Osteoblast (primary cell): ENCODE measurements at regions not wholly inside any gene's neighbourhood (a gene's known extent, or its start where the extent isn't known, plus 50 kb on each side); places are given as distances from the start of the nearest gene placed in this dataset.

Experiments
- DNase-seq: peaks from one replicate; pipeline ENCODE4 v3.0.0; 2011; ENCODE audit warnings: low spot score, mixed read lengths; ENCODE audit not compliant: insufficient read length; ENCODE audit errors: missing footprints
- H2AFZ ChIP-seq: 2 replicates; pipeline ENCODE4 v1.6.0; 2011; ENCODE audit warnings: mild to moderate bottlenecking, low read length
- H3K27ac ChIP-seq: 2 replicates; pipeline ENCODE4 v1.5.1; 2011; ENCODE audit warnings: mild to moderate bottlenecking, low read depth, low read length, moderate library complexity
- H3K27me3 ChIP-seq: 2 replicates; pipeline ENCODE4 v1.6.0; 2012; ENCODE audit warnings: mild to moderate bottlenecking, control low read depth, inconsistent platforms, low read length, moderate library complexity; ENCODE audit not compliant: insufficient read depth
- H3K36me3 ChIP-seq: 2 replicates; pipeline ENCODE4 v1.5.1; 2011; ENCODE audit warnings: mild to moderate bottlenecking, low read length, control low read depth, moderate library complexity; ENCODE audit not compliant: insufficient read depth
- H3K4me1 ChIP-seq: 2 replicates; pipeline ENCODE4 v1.5.1; 2011; ENCODE audit warnings: mild to moderate bottlenecking, low read length, control low read depth, moderate library complexity; ENCODE audit not compliant: insufficient read depth
- H3K4me2 ChIP-seq: 2 replicates; pipeline ENCODE4 v1.6.0; 2011; ENCODE audit warnings: mild to moderate bottlenecking, low read length; ENCODE audit not compliant: insufficient read depth
- H3K4me3 ChIP-seq: fragments of 200-600 bp; sonication (generic); 3 replicates; pipeline ENCODE4 v1.5.1; 2012; ENCODE audit warnings: mild to moderate bottlenecking, low read length, inconsistent platforms; ENCODE audit not compliant: insufficient read depth
- H3K79me2 ChIP-seq: 2 replicates; pipeline ENCODE4 v1.6.0; 2012; ENCODE audit warnings: mild to moderate bottlenecking, low read length, control low read depth, inconsistent platforms; ENCODE audit not compliant: insufficient read depth
- H3K9me3 ChIP-seq: 2 replicates; pipeline ENCODE4 v1.5.1; 2011; ENCODE audit warnings: low read depth, low read length, control low read depth
- H4K20me1 ChIP-seq: 2 replicates; pipeline ENCODE4 v1.6.0; 2012; ENCODE audit warnings: mild to moderate bottlenecking, low read length, control low read depth; ENCODE audit not compliant: insufficient read depth
- CTCF ChIP-seq: IDR thresholded peaks from 2 replicates; pipeline ENCODE4 v1.5.1; 2011; ENCODE audit warnings: mild to moderate bottlenecking, low read depth, low read length, moderate library complexity; ENCODE audit errors: extremely low read depth

- Histone ChIP-seq H3K27ac (no peak overlapping the region), H2AFZ (no peak overlapping the region), H3K4me1 (peaks cover 5% of the 10 kb centered on the region), H3K4me2 (no peak overlapping the region), H3K27me3 (no peaks in the 10 kb centered on the region), H3K4me3 (no peak overlapping the region), H3K79me2 (no peaks in the 10 kb centered on the region), H3K9me3 (no peaks in the 10 kb centered on the region), H4K20me1 (no peaks in the 10 kb centered on the region), H3K36me3 (no peaks in the 10 kb centered on the region)
- DNase-seq = no peak
- no peak for TF ChIP-seq CTCF
These were observed 413.6 kb upstream of the KCNH7 start for GRCh38 chr2:163252199-163252598.

- TF ChIP-seq CTCF = no peak
- Histone ChIP-seq H3K4me2 (no peak overlapping the region), H4K20me1 (no peaks in the 10 kb centered on the region), H3K4me1 (peaks cover 5% of the 10 kb centered on the region), H3K36me3 (no peaks in the 10 kb centered on the region), H3K27ac (no peak overlapping the region), H3K4me3 (no peak overlapping the region), H3K27me3 (no peaks in the 10 kb centered on the region), H3K9me3 (no peaks in the 10 kb centered on the region), H2AFZ (no peak overlapping the region), H3K79me2 (no peaks in the 10 kb centered on the region)
- DNase-seq = no peak
These were observed 410.0 kb upstream of the KCNH7 start for GRCh38 chr2:163248376-163249253.

- Histone ChIP-seq H3K79me2 (no peaks in the 10 kb centered on the region), H3K9me3 (no peaks in the 10 kb centered on the region), H3K27me3 (no peaks in the 10 kb centered on the region), H2AFZ (no peak overlapping the region), H3K27ac (no peak overlapping the region), H3K4me1 (peaks cover 5% of the 10 kb centered on the region), H3K4me2 (no peak overlapping the region), H3K36me3 (no peaks in the 10 kb centered on the region), H3K4me3 (no peak overlapping the region), H4K20me1 (no peaks in the 10 kb centered on the region)
- TF ChIP-seq CTCF = no peak
- no peak for DNase-seq
These were observed 409.3 kb upstream of the KCNH7 start for GRCh38 chr2:163247847-163248220.

GRCh38 chr2:163247156-163247846 lies 408.7 kb upstream of the KCNH7 start:
- no peak overlapping the region for H2AFZ ChIP-seq
- H3K9me3 ChIP-seq = no peaks in the 10 kb centered on the region
- TF ChIP-seq CTCF = no peak
- H3K27me3 ChIP-seq = no peaks in the 10 kb centered on the region
- H3K4me1 ChIP-seq = peaks cover 5% of the 10 kb centered on the region
- no peaks in the 10 kb centered on the region for H3K36me3 ChIP-seq
- H3K79me2 ChIP-seq = no peaks in the 10 kb centered on the region
- no peak overlapping the region for H3K4me2 ChIP-seq
- no peaks in the 10 kb centered on the region for H4K20me1 ChIP-seq
- no peak overlapping the region for H3K27ac ChIP-seq
- DNase-seq = peak; percentile 41
- no peak overlapping the region for H3K4me3 ChIP-seq
